ENCODE measurements at regions not wholly inside any gene's neighbourhood (a gene's known extent, or its start where the extent isn't known, plus 50 kb on each side); places are given as distances from the start of the nearest gene placed in this dataset.

GRCh38 chr1:66455446-66455845 lies 78.5 kb upstream of the SGIP1 start (continued):
- TF ChIP-seq RFX5 (IDR thresholded peaks at IDR 0.05; ENCODE audit: low read length) = no peak
- TF ChIP-seq, protein P1, sequence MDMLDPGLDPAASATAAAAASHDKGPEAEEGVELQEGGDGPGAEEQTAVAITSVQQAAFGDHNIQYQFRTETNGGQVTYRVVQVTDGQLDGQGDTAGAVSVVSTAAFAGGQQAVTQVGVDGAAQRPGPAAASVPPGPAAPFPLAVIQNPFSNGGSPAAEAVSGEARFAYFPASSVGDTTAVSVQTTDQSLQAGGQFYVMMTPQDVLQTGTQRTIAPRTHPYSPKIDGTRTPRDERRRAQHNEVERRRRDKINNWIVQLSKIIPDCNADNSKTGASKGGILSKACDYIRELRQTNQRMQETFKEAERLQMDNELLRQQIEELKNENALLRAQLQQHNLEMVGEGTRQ (IDR thresholded peaks at IDR 0.05; ENCODE audit: borderline replicate concordance, low read depth, low read length) = no peak
- no peak for TF ChIP-seq EZH2phosphoT487 (IDR thresholded peaks at IDR 0.05; ENCODE audit: borderline replicate concordance, low read depth)
- no peak for TF ChIP-seq RCOR1 (IDR thresholded peaks at IDR 0.05; ENCODE audit: low read length)

- peaks cover 8% of the 10 kb centered on the region; the same call in 1 of the 2 replicates for H3K9me3 ChIP-seq
- H3K4me3 ChIP-seq (ENCODE audit: low read depth in 2 of 2, low read length in 1 of 2) = no peak overlapping the region
- 86% methylated on average over 3 of the region's 3 CpGs for WGBS (ENCODE audit: low lambda C conversion rate)
- no peak for TF ChIP-seq TCF12 (IDR thresholded peaks at IDR 0.05)
- TF ChIP-seq NFIC (IDR thresholded peaks at IDR 0.05; ENCODE audit: borderline replicate concordance) = no peak
- no peak for TF ChIP-seq IRF3 (IDR thresholded peaks at IDR 0.05; ENCODE audit: low read depth, low read length)
- TF ChIP-seq USF1 (IDR thresholded peaks at IDR 0.05; ENCODE audit: borderline replicate concordance, low read depth) = no peak
- TF ChIP-seq PBX3 (IDR thresholded peaks at IDR 0.05) = no peak
- no peak for TF ChIP-seq RXRA (IDR thresholded peaks at IDR 0.05; ENCODE audit: borderline replicate concordance, low read depth)
- no peak for TF ChIP-seq GATA2 (CRISPR knock-in tag; IDR thresholded peaks at IDR 0.05)
- TF ChIP-seq, protein P2, sequence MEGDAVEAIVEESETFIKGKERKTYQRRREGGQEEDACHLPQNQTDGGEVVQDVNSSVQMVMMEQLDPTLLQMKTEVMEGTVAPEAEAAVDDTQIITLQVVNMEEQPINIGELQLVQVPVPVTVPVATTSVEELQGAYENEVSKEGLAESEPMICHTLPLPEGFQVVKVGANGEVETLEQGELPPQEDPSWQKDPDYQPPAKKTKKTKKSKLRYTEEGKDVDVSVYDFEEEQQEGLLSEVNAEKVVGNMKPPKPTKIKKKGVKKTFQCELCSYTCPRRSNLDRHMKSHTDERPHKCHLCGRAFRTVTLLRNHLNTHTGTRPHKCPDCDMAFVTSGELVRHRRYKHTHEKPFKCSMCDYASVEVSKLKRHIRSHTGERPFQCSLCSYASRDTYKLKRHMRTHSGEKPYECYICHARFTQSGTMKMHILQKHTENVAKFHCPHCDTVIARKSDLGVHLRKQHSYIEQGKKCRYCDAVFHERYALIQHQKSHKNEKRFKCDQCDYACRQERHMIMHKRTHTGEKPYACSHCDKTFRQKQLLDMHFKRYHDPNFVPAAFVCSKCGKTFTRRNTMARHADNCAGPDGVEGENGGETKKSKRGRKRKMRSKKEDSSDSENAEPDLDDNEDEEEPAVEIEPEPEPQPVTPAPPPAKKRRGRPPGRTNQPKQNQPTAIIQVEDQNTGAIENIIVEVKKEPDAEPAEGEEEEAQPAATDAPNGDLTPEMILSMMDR (IDR thresholded peaks at IDR 0.05) = no peak
- TF ChIP-seq RAD21 (IDR thresholded peaks at IDR 0.05; ENCODE audit: low read length) = no peak
- no peak for TF ChIP-seq POLR2AphosphoS5 (IDR thresholded peaks at IDR 0.05; ENCODE audit: low read depth, low read length)
- TF ChIP-seq, protein P3, sequence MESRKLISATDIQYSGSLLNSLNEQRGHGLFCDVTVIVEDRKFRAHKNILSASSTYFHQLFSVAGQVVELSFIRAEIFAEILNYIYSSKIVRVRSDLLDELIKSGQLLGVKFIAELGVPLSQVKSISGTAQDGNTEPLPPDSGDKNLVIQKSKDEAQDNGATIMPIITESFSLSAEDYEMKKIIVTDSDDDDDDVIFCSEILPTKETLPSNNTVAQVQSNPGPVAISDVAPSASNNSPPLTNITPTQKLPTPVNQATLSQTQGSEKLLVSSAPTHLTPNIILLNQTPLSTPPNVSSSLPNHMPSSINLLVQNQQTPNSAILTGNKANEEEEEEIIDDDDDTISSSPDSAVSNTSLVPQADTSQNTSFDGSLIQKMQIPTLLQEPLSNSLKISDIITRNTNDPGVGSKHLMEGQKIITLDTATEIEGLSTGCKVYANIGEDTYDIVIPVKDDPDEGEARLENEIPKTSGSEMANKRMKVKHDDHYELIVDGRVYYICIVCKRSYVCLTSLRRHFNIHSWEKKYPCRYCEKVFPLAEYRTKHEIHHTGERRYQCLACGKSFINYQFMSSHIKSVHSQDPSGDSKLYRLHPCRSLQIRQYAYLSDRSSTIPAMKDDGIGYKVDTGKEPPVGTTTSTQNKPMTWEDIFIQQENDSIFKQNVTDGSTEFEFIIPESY (IDR thresholded peaks at IDR 0.05; ENCODE audit: borderline replicate concordance, low read depth) = no peak
- TF ChIP-seq JUND (IDR thresholded peaks at IDR 0.05) = no peak
- no peak for TF ChIP-seq TEAD4 (IDR thresholded peaks at IDR 0.05; ENCODE audit: borderline replicate concordance, insufficient read depth)
- TF ChIP-seq YY1 (IDR thresholded peaks at IDR 0.05; ENCODE audit: low read depth) = no peak
- no peaks in the 10 kb centered on the region for H3K9me2 ChIP-seq
- peaks cover 3 to 8% of the 10 kb centered on the region in 2 experiments for H3K4me1 ChIP-seq (ENCODE audit: control insufficient read depth in 1 of 2, insufficient read depth in 2 of 2, low read depth in 1 of 2, low read length in 1 of 2)
- ChIA-PET POLR2A (no interaction called here), CTCF (no interaction called here)
- DNase-seq = no peak
- H3K9ac ChIP-seq = no peak overlapping the region
- no peak overlapping the region for H3K4me2 ChIP-seq
- H3K79me2 ChIP-seq (ENCODE audit: insufficient read depth) = no peaks in the 10 kb centered on the region
- no peaks in the 10 kb centered on the region for H3K27me3 ChIP-seq (ENCODE audit: insufficient read depth)
- no peak overlapping the region for H3K27ac ChIP-seq (ENCODE audit: low read depth in 2 of 2, low read length in 1 of 2)
- no peak overlapping the region for H2AFZ ChIP-seq (ENCODE audit: low read depth)
- H3F3A ChIP-seq (replicated peaks; ENCODE audit: insufficient read depth) = peaks cover 23% of the 10 kb centered on the region
- peaks cover 0 to 7% of the 10 kb centered on the region in 2 experiments for H3K36me3 ChIP-seq (replicated peaks in 1 of 2; ENCODE audit: control insufficient read depth in 1 of 2, insufficient read depth in 2 of 2, low read length in 1 of 2)
- no peaks in the 10 kb centered on the region for H4K20me1 ChIP-seq (ENCODE audit: insufficient read depth)
These were observed 73.2 kb upstream of the SGIP1 start for GRCh38 chr1:66460776-66461175.
